Liver (tissue), 8 donors: ENCODE measurements at regions not wholly inside any gene's neighbourhood (a gene's known extent, or its start where the extent isn't known, plus 50 kb on each side); places are given as distances from the start of the nearest gene placed in this dataset.

Source experiments
- DNase-seq: peaks from one replicate; pipeline ENCODE4 v3.0.0-alpha.2; 2017; ENCODE audit warnings: low spot score
- H3K27ac ChIP-seq, 2 donors: one replicate each; pipeline ENCODE4 v1.7.0; 2013; ENCODE audit warnings: inconsistent platforms in 2 of 2, low read length in 2 of 2, control low read depth in 1 of 2, low read depth in 1 of 2, mild to moderate bottlenecking in 1 of 2
- H3K27me3 ChIP-seq, 4 donors: one replicate each; pipeline versions ENCODE4 v1.6.1 to v1.7.0; 2013; ENCODE audit warnings: low read length in 3 of 4, inconsistent platforms in 1 of 4, mild to moderate bottlenecking in 1 of 4, moderate library complexity in 1 of 4; ENCODE audit not compliant: control insufficient read depth in 4 of 4, insufficient read depth in 4 of 4
- H3K36me3 ChIP-seq, 4 donors: one replicate each; pipeline versions ENCODE4 v1.6.1 to v1.7.0; 2013; ENCODE audit warnings: low read length in 3 of 4, mild to moderate bottlenecking in 3 of 4, low read depth in 1 of 4, moderate library complexity in 1 of 4; ENCODE audit not compliant: control insufficient read depth in 4 of 4, insufficient read depth in 3 of 4
- H3K4me1 ChIP-seq, 4 donors: one replicate each; pipeline versions ENCODE4 v1.6.1 to v1.7.0; 2013; ENCODE audit warnings: low read length in 3 of 4, mild to moderate bottlenecking in 3 of 4, moderate library complexity in 1 of 4; ENCODE audit not compliant: control insufficient read depth in 4 of 4, insufficient read depth in 4 of 4
- H3K4me3 ChIP-seq, 3 donors: one replicate each; pipeline versions ENCODE4 v1.6.1 to v1.7.0; 2013; ENCODE audit warnings: low read length in 3 of 3, control low read depth in 1 of 3, low read depth in 1 of 3, mild to moderate bottlenecking in 1 of 3
- H3K9ac ChIP-seq, 2 donors: one replicate each; pipeline ENCODE4 v1.7.0; 2013; ENCODE audit warnings: low read length in 2 of 2, mild to moderate bottlenecking in 2 of 2, moderate library complexity in 2 of 2, control low read depth in 1 of 2, low read depth in 1 of 2
- H3K9me3 ChIP-seq, 4 donors: one replicate each; pipeline versions ENCODE4 v1.6.1 to v1.7.0; 2013; ENCODE audit warnings: low read length in 3 of 4; ENCODE audit not compliant: control insufficient read depth in 4 of 4
- EGR1 ChIP-seq, 2 donors: IDR thresholded peaks; 2 replicates each; pipeline ENCODE4 v1.6.1; 2016 to 2018; ENCODE audit warnings: antibody characterized with exemption in 2 of 2, low read depth in 2 of 2
- FOXA1 ChIP-seq: IDR thresholded peaks from 2 replicates; pipeline ENCODE4 v1.6.1; 2016; ENCODE audit warnings: antibody characterized with exemption
- FOXA2 ChIP-seq: IDR thresholded peaks from 2 replicates; pipeline ENCODE4 v1.6.1; 2016; ENCODE audit warnings: antibody characterized with exemption
- GABPA ChIP-seq, 2 donors: IDR thresholded peaks in 1 of 2; conservative IDR thresholded peaks in 1 of 2; 2 replicates each; pipeline ENCODE4 v1.6.1; 2016; ENCODE audit warnings: antibody characterized with exemption in 2 of 2, mild to moderate bottlenecking in 1 of 2, moderate library complexity in 1 of 2
- HNF4G ChIP-seq: IDR thresholded peaks from 2 replicates; pipeline ENCODE4 v1.6.1; 2016; ENCODE audit warnings: antibody characterized with exemption
- JUND ChIP-seq, 2 donors: IDR thresholded peaks; 2 replicates each; pipeline ENCODE4 v1.6.1; 2016; ENCODE audit warnings: antibody characterized with exemption in 2 of 2
- NR2F2 ChIP-seq: IDR thresholded peaks from 2 replicates; pipeline ENCODE4 v1.6.1; 2016; ENCODE audit warnings: antibody characterized with exemption
- RXRA ChIP-seq, 2 donors: IDR thresholded peaks; 2 replicates each; pipeline ENCODE4 v1.6.1; 2017 to 2018; ENCODE audit warnings: antibody characterized with exemption in 2 of 2, mild to moderate bottlenecking in 1 of 2
- SP1 ChIP-seq: IDR thresholded peaks from 2 replicates; pipeline ENCODE4 v1.6.1; 2018; ENCODE audit warnings: antibody characterized with exemption, mild to moderate bottlenecking
- TAF1 ChIP-seq: conservative IDR thresholded peaks from 2 replicates; pipeline ENCODE4 v1.6.1; 2016; ENCODE audit warnings: antibody characterized with exemption, mild to moderate bottlenecking
- YY1 ChIP-seq: IDR thresholded peaks from 2 replicates; pipeline ENCODE4 v1.6.1; 2016; ENCODE audit warnings: antibody characterized with exemption, mild to moderate bottlenecking
- WGBS: extraction: QIAGEN DNeasy Blood & Tissue Kit; methylation state at CpG from one replicate; pipeline ENCODE4 v1.1.7; 2013; 5-methylcytosine and 5-hydroxymethylcytosine counted together
- TF ChIP-seq, protein P1 (sequence below): IDR thresholded peaks from 2 replicates; pipeline ENCODE4 v1.6.1; 2016; ENCODE audit warnings: antibody characterized with exemption
- TF ChIP-seq, protein P2 (sequence below): IDR thresholded peaks from 2 replicates; pipeline ENCODE4 v1.6.1; 2016; ENCODE audit warnings: antibody characterized with exemption
- TF ChIP-seq, protein P3 (sequence below): fragments of 150-350 bp; IDR thresholded peaks from 2 replicates; pipeline ENCODE4 v1.5.1; 2017; ENCODE audit warnings: improper control_type of control experiment, low read depth, low read length; ENCODE audit not compliant: missing input control
- TF ChIP-seq, protein P4 (sequence below): IDR thresholded peaks from 2 replicates; pipeline ENCODE4 v1.6.1; 2016; ENCODE audit warnings: antibody characterized with exemption
- donor health status: healthy.
- donor health status: healthy.
- donor health status: healthy.
- donor health status: healthy.
- donor health status: healthy.

DNA sequence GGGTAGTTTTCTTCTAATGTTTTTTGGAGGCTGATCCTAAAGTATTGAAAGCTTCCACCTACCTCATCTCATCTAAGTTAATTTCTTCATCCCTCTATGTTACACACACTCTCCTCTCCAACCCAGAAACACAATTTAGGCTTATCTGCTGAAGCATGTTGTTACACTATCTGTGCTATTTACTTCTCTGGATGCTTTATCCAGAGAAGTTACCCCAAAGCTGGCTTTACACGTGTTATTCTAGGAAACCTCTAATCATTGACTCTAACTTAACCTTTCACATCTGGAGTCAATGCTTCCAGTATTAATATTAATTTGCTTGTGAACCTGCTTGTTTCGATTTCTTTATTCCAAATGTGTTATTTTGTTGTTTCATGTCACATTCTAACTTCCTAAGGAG lies 87.3 kb upstream of the NMU start:
- Histone ChIP-seq H3K9me3 (peaks cover 0 to 4% (median 0%) of the 10 kb centered on the region in 4 donors), H3K36me3 (no peaks in the 10 kb centered on the region), H3K27me3 (no peaks in the 10 kb centered on the region), H3K27ac (no peak overlapping the region), H3K4me3 (no peak overlapping the region), H3K9ac (no peak overlapping the region), H3K4me1 (peaks cover 0 to 1% (median 0%) of the 10 kb centered on the region in 4 donors)
- DNase-seq, result no peak
- TF ChIP-seq TAF1 (no peak), GABPA (IDR thresholded peaks at IDR 0.05 in 1 of 2, conservative IDR thresholded peaks at IDR 0.05 in 1 of 2) (no peak), FOXA1 (no peak), JUND (IDR thresholded peaks at IDR 0.05) (no peak), FOXA2 (no peak), SP1 (no peak), HNF4G (no peak), EGR1 (IDR thresholded peaks at IDR 0.05; ENCODE audit: low read depth in 2 of 2) (no peak), RXRA (IDR thresholded peaks at IDR 0.05) (no peak), YY1 (no peak)
- TF ChIP-seq, protein P1, sequence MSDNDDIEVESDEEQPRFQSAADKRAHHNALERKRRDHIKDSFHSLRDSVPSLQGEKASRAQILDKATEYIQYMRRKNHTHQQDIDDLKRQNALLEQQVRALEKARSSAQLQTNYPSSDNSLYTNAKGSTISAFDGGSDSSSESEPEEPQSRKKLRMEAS, result no peak
- TF ChIP-seq, protein P2, sequence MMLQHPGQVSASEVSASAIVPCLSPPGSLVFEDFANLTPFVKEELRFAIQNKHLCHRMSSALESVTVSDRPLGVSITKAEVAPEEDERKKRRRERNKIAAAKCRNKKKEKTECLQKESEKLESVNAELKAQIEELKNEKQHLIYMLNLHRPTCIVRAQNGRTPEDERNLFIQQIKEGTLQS, result no peak
- TF ChIP-seq, protein P3, sequence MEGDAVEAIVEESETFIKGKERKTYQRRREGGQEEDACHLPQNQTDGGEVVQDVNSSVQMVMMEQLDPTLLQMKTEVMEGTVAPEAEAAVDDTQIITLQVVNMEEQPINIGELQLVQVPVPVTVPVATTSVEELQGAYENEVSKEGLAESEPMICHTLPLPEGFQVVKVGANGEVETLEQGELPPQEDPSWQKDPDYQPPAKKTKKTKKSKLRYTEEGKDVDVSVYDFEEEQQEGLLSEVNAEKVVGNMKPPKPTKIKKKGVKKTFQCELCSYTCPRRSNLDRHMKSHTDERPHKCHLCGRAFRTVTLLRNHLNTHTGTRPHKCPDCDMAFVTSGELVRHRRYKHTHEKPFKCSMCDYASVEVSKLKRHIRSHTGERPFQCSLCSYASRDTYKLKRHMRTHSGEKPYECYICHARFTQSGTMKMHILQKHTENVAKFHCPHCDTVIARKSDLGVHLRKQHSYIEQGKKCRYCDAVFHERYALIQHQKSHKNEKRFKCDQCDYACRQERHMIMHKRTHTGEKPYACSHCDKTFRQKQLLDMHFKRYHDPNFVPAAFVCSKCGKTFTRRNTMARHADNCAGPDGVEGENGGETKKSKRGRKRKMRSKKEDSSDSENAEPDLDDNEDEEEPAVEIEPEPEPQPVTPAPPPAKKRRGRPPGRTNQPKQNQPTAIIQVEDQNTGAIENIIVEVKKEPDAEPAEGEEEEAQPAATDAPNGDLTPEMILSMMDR, result no peak
- TF ChIP-seq, protein P4, sequence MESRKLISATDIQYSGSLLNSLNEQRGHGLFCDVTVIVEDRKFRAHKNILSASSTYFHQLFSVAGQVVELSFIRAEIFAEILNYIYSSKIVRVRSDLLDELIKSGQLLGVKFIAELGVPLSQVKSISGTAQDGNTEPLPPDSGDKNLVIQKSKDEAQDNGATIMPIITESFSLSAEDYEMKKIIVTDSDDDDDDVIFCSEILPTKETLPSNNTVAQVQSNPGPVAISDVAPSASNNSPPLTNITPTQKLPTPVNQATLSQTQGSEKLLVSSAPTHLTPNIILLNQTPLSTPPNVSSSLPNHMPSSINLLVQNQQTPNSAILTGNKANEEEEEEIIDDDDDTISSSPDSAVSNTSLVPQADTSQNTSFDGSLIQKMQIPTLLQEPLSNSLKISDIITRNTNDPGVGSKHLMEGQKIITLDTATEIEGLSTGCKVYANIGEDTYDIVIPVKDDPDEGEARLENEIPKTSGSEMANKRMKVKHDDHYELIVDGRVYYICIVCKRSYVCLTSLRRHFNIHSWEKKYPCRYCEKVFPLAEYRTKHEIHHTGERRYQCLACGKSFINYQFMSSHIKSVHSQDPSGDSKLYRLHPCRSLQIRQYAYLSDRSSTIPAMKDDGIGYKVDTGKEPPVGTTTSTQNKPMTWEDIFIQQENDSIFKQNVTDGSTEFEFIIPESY, result no peak
- 54% methylated on average over 2 of the region's 2 CpGs for WGBS

DNA sequence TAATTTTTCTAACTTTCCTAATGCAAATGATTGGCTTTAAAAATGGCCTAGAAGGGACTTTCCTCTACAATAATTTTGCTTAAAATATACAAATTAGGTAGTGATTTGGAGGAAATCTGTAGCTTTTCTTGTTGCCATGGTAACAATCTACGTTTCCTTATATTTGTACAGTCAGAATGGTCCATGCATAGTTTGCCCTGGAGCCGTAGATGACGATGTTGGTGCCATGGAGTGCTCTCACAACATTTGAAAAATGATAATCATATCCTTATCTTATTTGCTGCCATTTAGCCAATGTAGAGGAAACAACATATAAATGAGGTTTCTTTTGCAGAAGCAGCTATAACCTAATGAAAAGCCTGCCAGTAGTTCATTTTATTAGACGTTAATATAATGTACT lies 89.0 kb upstream of the NMU start:
- no peak for DNase-seq
- TF ChIP-seq EGR1 (IDR thresholded peaks at IDR 0.05; ENCODE audit: low read depth in 2 of 2) (no peak), RXRA (IDR thresholded peaks at IDR 0.05) (no peak), YY1 (no peak), SP1 (no peak), HNF4G (no peak), GABPA (IDR thresholded peaks at IDR 0.05 in 1 of 2, conservative IDR thresholded peaks at IDR 0.05 in 1 of 2) (no peak), NR2F2 (no peak), FOXA2 (no peak)
- TF ChIP-seq, protein P4, result no peak
- Histone ChIP-seq H3K9ac (no peak overlapping the region), H3K4me1 (peaks cover 0 to 1% (median 0%) of the 10 kb centered on the region in 4 donors), H3K27me3 (no peaks in the 10 kb centered on the region), H3K9me3 (peaks cover 0 to 4% (median 0%) of the 10 kb centered on the region in 4 donors), H3K27ac (no peak overlapping the region), H3K36me3 (no peaks in the 10 kb centered on the region), H3K4me3 (no peak overlapping the region)
- 58% methylated on average over 4 of the region's 4 CpGs for WGBS
